ENCODE measurements at regions not wholly inside any gene's neighbourhood (a gene's known extent, or its start where the extent isn't known, plus 50 kb on each side); places are given as distances from the start of the nearest gene placed in this dataset.

DNA sequence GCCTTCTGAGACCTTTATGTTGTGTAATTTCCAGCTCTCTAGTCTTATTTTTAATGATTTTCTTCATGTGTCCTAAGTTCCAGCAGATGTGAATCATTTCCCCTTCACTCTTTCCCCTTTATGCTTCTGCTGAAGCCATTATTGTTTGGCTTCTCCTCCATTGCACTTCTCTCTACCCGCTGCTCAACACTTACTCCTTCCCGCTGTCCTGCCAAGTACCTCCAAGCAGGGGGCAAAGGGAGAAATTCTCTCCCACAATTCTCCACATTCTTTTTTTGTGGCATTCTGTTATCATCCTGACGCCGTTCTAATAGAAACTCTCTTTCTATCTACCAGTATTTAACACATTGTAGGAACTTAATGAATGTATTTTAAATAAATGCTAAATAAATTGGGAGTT lies 388.9 kb upstream of the TPK1 start:
- FAIRE-seq = no peak
- Histone ChIP-seq H3K27ac (ENCODE audit: control insufficient read depth, insufficient read depth, low read length) (no peak overlapping the region), H3K4me1 (ENCODE audit: control insufficient read depth, extremely low read depth, insufficient read depth, low read length) (no peaks in the 10 kb centered on the region), H2AFZ (ENCODE audit: control insufficient read depth, low read length) (no peak overlapping the region), H3K27me3 (ENCODE audit: control insufficient read depth, extremely low read depth, insufficient read depth, low read length) (no peaks in the 10 kb centered on the region), H3K9ac (ENCODE audit: control insufficient read depth, extremely low read depth, insufficient read depth, low read length) (no peak overlapping the region), H3K79me2 (ENCODE audit: control insufficient read depth, insufficient read depth, low read length) (no peaks in the 10 kb centered on the region), H3K9me3 (ENCODE audit: control insufficient read depth, low read depth, low read length) (no peaks in the 10 kb centered on the region), H3K4me2 (ENCODE audit: control insufficient read depth, extremely low read depth, insufficient read depth, low read depth, low read length) (no peak overlapping the region), H4K20me1 (ENCODE audit: control insufficient read depth, extremely low read depth, insufficient read depth, low read length) (no peaks in the 10 kb centered on the region), H3K36me3 (ENCODE audit: control insufficient read depth in 2 of 2, extremely low read depth in 1 of 2, insufficient read depth in 2 of 2, low read length in 2 of 2) (no peaks in the 10 kb centered on the region), H3K4me3 (ENCODE audit: control insufficient read depth in 2 of 3, extremely low read depth in 1 of 3, insufficient read depth in 2 of 3, low read depth in 1 of 3, low read length in 3 of 3) (no peak overlapping the region), H3K9me1 (ENCODE audit: control insufficient read depth, extremely low read depth, insufficient read depth, low read length) (no peaks in the 10 kb centered on the region)
- TF ChIP-seq, protein P1, sequence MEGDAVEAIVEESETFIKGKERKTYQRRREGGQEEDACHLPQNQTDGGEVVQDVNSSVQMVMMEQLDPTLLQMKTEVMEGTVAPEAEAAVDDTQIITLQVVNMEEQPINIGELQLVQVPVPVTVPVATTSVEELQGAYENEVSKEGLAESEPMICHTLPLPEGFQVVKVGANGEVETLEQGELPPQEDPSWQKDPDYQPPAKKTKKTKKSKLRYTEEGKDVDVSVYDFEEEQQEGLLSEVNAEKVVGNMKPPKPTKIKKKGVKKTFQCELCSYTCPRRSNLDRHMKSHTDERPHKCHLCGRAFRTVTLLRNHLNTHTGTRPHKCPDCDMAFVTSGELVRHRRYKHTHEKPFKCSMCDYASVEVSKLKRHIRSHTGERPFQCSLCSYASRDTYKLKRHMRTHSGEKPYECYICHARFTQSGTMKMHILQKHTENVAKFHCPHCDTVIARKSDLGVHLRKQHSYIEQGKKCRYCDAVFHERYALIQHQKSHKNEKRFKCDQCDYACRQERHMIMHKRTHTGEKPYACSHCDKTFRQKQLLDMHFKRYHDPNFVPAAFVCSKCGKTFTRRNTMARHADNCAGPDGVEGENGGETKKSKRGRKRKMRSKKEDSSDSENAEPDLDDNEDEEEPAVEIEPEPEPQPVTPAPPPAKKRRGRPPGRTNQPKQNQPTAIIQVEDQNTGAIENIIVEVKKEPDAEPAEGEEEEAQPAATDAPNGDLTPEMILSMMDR (optimal IDR thresholded peaks at IDR 0.05 in 1 of 3, IDR thresholded peaks at IDR 0.05 in 1 of 3, conservative IDR thresholded peaks at IDR 0.05 in 1 of 3; ENCODE audit: extremely low read depth in 1 of 3, insufficient read depth in 2 of 3, low read length in 3 of 3) = no peak
- TF ChIP-seq EZH2 (IDR thresholded peaks at IDR 0.05; ENCODE audit: low read length) = no peak
- dilution Hi-C loops (cut with MboI; ENCODE audit: extremely low pct_ligation_motif_present, low sequenced_read_pairs) = no loop called here
- no peak for DNase-seq (ENCODE audit: low read depth, low spot score)

DNA sequence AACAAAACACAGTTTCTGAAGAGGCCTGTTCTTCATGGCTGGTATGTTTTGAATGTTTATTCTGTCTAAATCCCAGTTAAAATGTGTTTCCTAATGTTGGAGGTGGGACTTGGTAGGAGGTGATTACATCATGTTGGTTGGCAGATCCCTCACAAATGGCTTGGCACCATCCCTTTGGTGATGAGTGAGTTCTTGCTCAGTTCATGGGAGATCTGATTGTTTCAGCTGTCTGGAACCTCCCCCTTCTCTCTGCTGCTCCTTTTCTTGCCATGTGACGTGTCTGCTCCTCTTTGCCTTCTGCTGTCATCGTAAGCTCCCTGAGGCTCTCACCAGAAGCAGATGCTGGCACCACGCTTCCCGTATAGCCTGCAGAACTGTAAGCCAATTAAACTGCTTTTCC lies 383.6 kb upstream of the TPK1 start:
- no peak overlapping the region for H3K4me3 ChIP-seq (ENCODE audit: control insufficient read depth in 2 of 3, extremely low read depth in 1 of 3, insufficient read depth in 2 of 3, low read depth in 1 of 3, low read length in 3 of 3)
- no peaks in the 10 kb centered on the region for H3K36me3 ChIP-seq (ENCODE audit: control insufficient read depth in 2 of 2, extremely low read depth in 1 of 2, insufficient read depth in 2 of 2, low read length in 2 of 2)
- FAIRE-seq = no peak
- dilution Hi-C loops (cut with MboI; ENCODE audit: extremely low pct_ligation_motif_present, low sequenced_read_pairs) = no loop called here
- H3K79me2 ChIP-seq (ENCODE audit: control insufficient read depth, insufficient read depth, low read length) = no peaks in the 10 kb centered on the region
- no peak overlapping the region for H3K9ac ChIP-seq (ENCODE audit: control insufficient read depth, extremely low read depth, insufficient read depth, low read length)
- no peaks in the 10 kb centered on the region for H3K4me1 ChIP-seq (ENCODE audit: control insufficient read depth, extremely low read depth, insufficient read depth, low read length)
- no peaks in the 10 kb centered on the region for H4K20me1 ChIP-seq (ENCODE audit: control insufficient read depth, extremely low read depth, insufficient read depth, low read length)
- no peak overlapping the region for H3K4me2 ChIP-seq (ENCODE audit: control insufficient read depth, extremely low read depth, insufficient read depth, low read depth, low read length)
- H3K9me3 ChIP-seq (ENCODE audit: control insufficient read depth, low read depth, low read length) = no peaks in the 10 kb centered on the region
- no peak overlapping the region for H2AFZ ChIP-seq (ENCODE audit: control insufficient read depth, low read length)
- TF ChIP-seq, protein P1 (optimal IDR thresholded peaks at IDR 0.05 in 1 of 3, IDR thresholded peaks at IDR 0.05 in 1 of 3, conservative IDR thresholded peaks at IDR 0.05 in 1 of 3; ENCODE audit: extremely low read depth in 1 of 3, insufficient read depth in 2 of 3, low read length in 3 of 3) = no peak
- no peak for DNase-seq (ENCODE audit: low read depth, low spot score)
- H3K27ac ChIP-seq (ENCODE audit: control insufficient read depth, insufficient read depth, low read length) = no peak overlapping the region
- H3K27me3 ChIP-seq (ENCODE audit: control insufficient read depth, extremely low read depth, insufficient read depth, low read length) = no peaks in the 10 kb centered on the region
- H3K9me1 ChIP-seq (ENCODE audit: control insufficient read depth, extremely low read depth, insufficient read depth, low read length) = no peaks in the 10 kb centered on the region

Data from keratinocyte (primary cell).